Inflammatory macrophage treated with lipopolysaccharide for 4 hours (primary cell): ENCODE measurements at regions not wholly inside any gene's neighbourhood (a gene's known extent, or its start where the extent isn't known, plus 50 kb on each side); places are given as distances from the start of the nearest gene placed in this dataset.
"Not testable (repeated sequence)": the region's sequence is repeated elsewhere in the genome, so short reads cannot be mapped to it uniquely, and the experiment has no call there.

Experiments used
- DNase-seq: peaks from one replicate; pipeline ENCODE4 v3.0.0-alpha.2; 2020

DNA sequence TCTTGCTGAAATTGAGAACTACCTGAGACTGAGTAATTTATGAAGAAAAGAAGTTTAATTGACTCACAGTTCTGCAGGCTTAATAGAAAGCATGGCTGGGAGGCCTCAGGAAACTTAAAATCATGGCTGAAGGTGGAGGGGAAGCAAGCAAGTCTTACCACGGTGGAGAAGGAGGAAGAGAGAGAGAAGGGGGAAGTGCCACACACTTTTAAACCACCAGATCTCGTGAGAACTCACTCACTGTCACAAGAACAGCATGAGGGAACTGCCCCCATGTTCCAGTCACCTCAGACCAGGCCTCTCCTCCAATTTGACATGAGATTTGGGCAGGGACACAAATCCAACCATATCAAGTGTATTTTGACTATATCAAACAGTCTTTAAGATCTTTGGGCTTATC lies 668.3 kb downstream of the SLCO4C1 start:
- not testable (repeated sequence) for DNase-seq

DNA sequence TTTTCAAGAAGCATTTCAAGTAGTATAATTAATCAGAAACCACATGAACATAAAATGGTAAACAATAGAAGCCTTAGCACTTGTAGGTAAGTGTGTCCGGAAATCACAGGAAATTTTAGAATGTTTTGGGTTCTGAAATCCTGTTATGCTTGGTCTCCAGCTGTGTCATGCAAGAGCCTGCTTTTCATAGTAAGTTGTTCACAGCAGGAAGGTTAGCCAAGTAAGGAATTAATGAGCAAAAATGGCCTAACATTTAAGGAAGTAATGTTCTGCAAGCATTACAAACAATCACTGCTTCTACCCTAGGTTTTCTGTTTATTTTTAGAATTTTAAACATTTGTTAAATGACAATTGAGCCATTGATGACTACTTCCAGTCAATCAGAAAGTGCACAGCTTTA lies 669.5 kb downstream of the SLCO4C1 start:
- DNase-seq, result no peak

DNA sequence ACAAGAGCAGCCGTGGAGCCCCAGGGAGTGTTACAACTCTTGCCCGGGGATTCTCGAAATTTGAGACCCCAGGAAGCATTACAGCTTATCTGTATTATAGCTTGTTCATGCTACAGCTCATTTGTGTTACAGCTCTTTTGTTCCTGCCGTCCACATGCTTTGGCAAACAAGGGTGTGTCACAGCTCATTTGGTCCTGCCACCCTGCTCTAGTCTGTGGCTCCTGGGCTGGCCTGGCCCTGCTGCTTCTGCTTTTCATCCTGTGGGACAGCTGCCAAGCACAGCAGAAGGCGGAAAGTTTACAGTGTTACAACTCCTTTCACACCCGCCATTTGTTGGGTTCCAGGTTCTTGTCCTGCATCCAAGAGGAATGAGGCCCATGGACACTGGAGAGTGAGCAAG lies 685.0 kb downstream of the SLCO4C1 start:
- DNase-seq, result no peak

DNA sequence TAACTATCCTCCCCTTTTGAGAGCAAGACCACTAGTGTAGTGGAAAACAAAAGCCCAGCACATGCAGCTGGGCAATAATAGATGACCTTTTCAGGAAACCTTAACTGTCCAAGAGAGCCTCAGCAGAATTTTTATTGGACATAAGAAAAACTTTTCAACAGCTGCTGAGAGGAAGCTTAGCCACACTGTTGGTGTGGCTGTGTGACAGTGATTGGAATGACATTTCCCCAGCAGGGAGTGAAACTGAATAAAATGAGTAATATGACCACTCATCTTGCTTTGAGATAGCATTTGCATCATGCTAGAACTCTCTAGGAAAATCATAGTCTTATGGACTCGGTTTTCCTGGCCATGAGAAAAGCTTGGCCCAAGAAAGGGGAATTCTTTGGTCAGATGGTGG lies 687.8 kb downstream of the SLCO4C1 start:
- DNase-seq, result no peak

DNA sequence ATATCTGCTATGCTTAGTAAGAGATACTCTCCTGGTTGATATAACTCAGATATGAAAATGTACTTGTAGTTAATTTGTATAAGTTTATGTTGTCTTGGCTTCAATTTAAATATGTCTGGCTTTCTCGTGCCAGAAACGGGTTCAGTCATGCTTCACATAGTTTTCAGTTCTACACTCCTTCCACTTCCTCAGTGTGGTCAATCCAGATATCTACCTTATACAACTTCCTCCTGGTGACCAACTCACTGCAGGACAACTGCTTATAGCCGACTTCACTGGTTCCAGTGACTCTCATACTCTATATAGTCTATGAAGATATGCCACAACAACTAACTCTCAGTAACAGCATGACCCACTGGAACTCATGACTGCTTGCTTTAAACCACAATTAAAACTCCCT lies 690.4 kb downstream of the SLCO4C1 start:
- DNase-seq, result no peak

DNA sequence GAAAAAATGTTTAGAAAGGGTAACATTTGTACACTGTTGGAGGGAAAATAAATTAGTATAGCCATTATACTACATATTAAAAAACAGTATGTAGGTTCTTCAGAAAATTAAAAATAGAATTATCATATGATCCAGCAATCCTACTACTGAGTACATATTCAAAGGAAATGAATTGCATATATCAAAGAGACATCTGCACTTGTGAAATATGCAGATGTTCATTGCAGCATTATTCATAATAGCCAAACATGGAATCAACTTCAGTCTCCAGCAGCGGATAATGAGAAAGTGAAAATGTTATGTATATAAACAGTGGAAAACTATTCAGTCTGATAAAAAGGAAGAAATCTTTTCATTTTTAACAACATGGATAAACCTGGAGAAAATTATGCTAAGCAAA lies 695.5 kb downstream of the SLCO4C1 start:
- no peak for DNase-seq

DNA sequence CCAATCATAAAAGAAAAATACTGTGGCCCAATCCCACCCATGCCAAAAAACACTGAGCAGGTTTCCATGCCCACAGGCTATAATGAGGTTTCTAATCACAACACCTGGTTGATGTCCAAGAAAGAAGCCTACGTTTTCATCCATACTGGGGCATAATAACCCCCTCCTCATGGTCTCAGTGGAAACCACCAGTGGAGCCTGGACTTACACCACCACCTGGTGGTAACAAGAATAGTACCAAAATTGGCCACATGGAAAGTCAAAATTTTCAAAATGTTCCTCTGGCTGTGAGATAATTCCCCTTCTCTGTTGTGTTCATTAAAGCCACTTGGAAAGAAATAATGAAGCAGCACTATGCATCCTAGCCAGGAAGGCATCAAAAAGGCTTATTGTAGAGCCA lies 687.3 kb upstream of the ST8SIA4 start:
- DNase-seq, result no peak

DNA sequence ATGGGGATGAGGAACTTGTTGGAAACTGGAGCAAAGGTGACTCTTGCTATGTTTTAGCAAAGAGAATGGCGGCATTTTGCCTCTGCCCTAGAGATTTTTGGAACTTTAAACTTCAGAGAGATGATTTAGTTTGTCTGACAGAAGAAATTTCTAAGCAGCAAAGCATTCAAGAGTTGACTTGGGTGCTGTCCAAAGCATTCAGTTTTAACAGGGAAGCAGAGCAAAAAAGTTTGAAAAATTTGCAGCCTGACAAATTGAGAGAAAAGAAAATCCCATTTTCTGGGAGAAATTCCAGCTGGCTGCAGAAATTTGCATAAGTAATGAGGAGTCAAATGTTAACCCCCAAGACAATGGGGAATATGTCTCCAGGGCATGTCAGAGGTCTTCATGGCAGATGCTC lies 682.3 kb upstream of the ST8SIA4 start:
- DNase-seq, result no peak

DNA sequence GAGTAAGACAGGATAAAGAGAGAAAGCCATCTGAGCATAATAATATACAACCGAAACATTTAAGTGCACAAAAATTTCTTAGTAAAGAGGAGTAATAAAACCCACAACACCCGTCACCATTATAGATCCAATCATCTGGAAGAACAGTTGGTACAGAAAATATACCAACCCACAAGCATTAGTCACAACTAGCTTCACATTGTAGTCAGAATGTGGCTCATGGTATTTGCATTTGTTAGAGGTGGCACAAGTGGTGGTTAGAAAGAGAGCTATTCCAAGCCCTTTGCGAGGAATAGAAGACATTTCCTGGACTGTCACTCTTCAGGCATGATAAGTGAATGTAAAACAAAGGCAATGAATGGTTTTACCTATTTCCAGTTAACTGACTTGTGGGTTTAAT lies 677.5 kb upstream of the ST8SIA4 start:
- DNase-seq, result no peak

DNA sequence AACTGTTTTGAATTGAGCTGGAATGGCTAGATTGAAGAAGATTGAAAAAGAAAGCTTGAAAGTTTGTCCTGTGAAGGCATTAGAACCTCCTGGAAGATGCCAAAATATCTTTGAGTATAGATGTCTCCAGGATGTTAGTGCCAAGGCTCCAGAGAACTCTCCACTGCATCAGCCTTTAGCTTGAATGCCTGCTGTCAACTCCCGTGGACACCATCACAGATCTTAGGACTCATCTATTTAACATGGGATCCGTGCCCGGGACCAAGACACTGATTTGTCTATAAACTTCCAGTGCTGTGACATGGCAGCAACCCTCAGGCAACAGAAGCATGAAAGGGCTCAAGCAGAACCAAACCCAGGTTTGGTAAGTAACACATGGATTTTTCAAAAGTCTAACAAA lies 670.9 kb upstream of the ST8SIA4 start:
- no peak for DNase-seq

DNA sequence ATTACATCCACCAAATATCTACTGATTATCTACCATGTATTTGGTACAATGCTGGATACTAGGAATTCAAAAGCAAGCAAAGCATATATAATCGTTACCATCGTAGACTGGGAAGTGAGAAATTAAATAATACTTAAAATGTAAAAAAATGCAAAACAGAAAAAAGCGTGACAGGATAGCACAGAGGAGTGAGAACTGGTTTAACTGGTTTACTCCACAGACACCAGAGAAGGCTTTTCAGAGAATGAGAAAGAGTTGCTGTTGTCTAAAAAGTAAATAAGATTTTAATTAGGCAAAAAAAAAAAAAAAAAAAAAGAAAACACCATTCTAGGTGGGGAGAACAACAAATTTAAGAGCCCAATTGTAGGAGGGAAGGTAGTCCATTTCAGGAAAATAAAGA lies 657.9 kb upstream of the ST8SIA4 start:
- DNase-seq, result no peak

DNA sequence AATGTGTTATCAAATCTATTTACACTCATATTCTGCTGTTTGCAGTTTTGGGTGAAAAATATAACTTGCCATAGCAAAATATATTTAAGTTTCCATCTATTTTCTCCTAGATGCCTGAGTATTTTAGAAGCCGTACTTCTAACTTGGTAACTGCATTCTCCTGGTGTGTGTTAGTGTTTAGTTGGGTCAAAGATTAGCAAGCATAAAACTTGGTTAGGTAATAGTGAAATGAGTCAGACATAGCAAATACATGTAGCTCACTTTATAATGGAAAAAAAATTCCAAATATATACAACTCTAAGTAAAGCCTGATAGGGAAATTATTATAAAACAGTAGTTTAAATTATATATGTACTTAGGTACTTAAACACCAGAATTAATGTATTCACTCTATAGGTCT lies 640.7 kb upstream of the ST8SIA4 start:
- no peak for DNase-seq

DNA sequence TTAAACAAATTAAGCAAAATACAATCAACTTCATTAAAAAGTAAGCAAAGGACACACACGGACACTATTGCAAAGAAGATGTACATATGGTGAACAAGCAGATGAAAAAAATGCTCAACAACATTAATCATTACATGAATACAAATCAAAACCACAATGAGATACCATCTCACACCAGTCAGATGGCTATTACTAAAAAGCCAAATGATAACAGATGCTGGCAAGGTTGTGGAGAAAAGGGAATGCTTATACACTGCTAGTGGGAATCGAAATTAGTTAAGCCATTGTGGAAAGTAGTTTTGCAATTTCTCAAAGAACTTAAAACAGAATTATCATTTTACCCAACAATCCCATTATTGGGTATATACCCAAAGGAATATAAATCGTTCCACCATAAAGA lies 636.2 kb upstream of the ST8SIA4 start:
- DNase-seq, result no peak

DNA sequence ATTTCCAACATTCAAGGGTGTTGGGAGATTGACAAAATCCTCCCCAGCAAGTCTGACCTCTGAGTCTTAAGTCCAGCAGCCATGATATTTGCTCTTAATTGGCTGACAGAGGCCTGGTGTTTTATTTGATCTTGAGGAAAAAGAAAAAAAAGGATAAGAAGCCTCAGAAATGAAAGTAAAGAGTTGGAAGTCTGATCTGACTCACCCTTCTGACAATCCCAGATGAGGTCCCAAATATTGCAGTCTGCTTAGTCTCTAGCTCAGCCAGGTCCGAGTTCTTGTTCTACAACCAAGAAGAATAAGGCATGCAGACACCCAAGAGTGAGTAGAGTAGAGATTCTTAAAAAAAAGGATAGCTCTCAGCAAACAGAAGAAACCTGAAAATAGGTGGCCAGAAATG lies 632.5 kb upstream of the ST8SIA4 start:
- no peak for DNase-seq

DNA sequence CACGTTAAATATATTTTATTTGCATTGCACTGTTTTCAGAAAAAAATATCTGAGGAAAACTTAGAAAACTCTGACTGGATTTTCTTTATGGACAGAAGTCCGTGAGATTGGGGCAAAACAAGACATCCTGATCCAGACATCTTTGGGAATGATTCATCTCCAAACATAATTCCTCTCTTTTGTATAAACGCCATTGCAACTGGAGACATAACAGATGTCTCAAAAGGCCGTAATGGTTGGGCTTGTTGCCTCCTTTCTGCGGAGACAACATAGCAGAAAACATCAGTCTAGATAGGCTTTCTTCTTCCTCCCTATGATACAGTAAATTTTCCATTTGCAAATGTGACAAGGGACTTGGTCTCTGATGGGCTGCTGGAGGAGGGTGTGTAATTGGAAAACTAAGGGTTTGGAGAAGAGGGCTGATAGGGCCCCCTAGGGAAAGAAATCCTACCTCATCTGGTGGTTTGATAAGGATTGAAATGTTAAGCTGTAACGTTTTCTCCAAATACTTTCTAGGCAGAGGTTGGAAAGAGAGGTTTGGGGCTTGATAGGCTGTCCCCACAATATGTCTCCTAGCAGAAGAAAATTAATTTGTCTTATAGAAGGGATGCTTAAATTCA lies 631.5 kb upstream of the ST8SIA4 start:
- DNase-seq, result no peak

DNA sequence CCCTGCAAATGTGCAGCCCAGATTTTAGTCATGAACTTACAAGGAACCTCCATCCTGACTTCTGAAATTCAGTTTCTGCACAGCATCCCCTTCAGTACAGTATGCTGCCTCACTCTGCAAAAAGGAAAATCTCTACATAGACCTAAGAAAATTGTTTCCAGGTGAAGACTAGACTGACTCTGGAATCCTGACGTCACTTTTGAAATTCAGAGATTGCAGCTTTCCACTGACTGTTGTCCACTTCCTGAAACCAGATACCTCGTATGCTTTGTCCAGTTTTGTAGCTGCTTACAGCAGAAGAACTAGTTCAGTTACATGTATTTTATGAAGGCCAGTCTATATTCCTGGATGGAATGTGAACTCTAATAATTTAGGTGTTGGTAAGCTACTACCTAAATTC lies 629.3 kb upstream of the ST8SIA4 start:
- peak; percentile 22 for DNase-seq

DNA sequence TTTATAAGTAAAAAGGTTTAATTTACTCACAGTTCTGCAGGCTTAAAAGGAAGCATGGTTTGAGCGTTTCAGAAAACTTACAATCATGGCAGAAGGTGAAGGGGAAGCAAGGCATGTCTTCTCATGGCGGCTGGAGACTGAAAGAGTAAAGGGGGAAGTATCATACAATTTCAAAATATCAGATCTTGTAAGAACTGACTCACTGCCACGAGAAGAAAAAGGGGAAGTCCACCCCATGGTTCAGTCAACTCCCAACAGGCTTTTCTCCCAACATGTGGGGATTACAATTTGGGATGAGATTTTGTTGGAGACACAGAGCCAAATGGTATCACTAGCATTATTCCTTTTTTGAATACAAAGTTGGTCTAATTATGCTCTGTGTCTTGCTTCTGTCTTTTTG lies 627.9 kb upstream of the ST8SIA4 start:
- DNase-seq, result peak; percentile 81

DNA sequence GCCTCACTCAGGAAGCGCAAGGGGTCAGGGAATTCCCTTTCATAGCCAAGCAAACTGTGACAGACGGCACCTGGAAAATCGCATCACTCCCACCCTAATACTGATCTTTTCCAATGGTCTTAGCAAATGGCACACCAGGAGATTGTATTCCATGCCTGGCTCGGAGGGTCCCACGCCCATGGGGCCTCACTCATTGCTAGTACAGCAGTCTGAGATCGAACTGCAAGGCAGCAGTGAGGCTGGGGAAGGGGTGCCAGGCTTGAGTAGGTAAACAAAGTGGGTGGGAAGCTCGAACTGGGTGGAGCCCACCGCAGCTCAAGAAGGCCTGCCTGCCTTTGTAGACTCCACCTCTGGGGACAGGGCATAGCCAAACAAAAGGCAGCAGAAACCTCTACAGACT lies 626.0 kb upstream of the ST8SIA4 start:
- not testable (repeated sequence) for DNase-seq

DNA sequence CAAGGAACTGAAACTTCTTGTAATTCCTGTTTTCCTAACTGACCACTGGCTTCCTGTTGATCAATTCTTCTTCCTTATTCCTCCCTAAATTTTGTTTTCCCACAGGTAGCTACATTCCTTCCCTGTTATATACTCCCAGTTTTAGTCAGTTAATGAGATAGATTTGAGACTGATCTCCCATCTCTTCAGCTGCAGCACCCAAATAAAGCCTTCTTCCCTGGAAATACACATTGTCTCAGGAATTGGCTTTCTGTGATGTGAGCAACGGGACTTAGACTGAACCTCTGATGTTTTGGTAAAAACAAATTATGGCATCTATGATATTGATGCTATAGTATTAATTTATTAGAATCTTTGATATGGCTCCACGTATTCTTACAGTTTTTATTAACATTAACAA lies 617.3 kb upstream of the ST8SIA4 start:
- peak; percentile 1 for DNase-seq

DNA sequence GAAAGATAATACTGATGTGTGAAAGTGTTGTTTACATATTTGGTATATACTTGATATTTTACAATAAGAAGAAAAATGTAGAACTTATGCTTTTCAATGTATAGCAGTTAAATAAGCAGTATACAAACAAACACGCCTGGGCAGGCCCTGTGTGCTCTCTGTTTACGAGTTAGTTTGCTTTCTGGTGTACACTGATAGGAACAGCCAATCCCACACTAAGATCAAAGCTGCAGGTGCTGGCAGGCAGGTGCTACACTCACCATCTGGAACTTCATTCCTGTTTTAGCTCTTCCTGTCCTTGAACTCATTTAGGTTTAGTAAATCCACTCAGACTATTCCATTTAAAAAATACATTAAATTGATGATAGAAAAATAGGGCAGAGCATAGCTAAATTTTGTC lies 614.7 kb upstream of the ST8SIA4 start:
- DNase-seq, result no peak

DNA sequence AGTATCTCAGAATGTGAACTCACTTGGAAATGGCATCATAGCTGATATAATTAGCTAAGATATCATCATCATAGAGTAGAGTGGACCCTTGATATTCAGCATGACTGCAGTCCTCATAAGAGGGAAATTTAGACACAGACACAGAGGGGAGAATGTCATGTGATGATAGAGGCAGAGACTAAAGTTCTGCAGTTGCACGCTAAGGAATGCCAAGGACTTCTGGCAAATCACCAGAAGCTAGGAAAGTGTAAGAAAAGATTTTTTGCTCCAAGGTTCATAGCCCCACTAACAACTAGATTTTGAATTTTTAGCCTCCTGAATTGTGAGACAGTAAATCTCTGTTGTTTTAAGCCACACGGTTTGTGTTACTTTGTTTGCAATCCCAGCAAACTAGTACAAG lies 612.6 kb upstream of the ST8SIA4 start:
- DNase-seq, result no peak

DNA sequence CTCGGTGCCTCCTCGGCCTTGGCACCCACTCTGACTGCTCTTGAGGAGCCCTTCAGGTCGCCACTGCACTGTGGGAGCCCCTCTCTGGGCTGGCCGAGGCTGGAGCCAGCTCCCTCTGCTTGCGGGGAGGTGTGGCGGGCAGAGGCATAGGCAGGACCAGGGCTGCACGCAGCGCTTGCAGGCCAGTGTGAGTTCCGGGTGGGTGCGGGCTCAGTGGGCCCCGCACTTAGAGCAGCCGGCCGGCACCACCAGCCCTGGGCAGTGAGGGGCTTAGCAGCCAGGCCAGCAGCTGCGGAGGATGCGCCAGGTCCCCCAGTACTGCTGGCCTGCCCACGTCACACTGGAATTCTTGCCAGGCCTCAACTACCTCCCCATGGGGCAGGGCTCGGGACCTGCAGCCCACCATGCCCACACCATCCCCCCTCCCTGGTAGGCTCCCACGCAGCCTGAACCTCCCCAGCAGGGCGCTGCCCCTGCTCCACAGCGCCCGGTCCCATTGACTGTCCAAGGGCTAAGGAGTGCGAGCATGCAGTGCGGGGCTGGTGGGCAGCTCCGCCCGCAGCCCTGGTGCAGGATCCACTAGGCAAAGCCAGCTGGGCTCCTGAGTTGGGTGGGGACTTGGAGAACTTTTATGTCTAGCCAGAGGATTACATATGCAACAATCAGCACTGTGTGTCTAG lies 602.9 kb upstream of the ST8SIA4 start:
- DNase-seq, result no peak

DNA sequence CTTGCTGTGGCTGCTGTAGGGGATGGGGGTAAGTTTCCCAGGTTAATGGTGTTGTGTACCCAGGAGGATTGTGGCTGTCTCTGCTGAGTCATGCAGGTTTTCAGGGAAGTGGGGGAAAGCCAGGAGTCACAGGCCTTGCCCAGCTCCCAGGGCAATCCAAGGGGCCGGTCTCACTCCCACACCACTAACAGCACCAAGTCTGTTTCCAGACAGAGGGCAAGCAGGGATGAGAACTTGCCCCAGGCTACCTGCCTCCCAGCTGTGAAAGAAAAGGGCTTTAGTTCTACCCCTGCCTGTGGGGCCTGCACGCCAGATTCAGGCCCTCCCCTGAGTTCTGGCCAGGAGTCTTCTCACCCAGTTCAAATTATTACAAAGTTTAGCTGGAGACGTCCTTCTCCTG lies 579.8 kb upstream of the ST8SIA4 start:
- DNase-seq, result no peak

DNA sequence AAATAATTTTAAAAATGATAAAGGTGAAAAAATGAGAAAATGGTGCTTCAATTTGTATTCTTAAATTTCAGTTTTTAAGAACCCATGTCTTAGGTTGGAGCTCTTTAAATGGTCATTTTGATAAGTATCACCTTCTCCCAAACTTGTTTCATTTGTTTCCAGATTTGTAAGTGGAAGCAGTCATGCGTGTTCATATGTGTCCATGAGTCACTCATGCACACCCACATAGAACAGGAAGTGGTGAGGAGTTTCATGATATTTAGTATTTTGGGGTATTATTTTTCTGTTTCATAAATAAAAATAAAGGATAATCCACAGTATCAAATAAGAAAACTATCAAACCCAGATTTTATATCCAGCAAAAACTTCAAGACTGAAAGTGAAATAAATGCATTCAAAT lies 570.4 kb upstream of the ST8SIA4 start:
- DNase-seq, result peak; percentile 7

DNA sequence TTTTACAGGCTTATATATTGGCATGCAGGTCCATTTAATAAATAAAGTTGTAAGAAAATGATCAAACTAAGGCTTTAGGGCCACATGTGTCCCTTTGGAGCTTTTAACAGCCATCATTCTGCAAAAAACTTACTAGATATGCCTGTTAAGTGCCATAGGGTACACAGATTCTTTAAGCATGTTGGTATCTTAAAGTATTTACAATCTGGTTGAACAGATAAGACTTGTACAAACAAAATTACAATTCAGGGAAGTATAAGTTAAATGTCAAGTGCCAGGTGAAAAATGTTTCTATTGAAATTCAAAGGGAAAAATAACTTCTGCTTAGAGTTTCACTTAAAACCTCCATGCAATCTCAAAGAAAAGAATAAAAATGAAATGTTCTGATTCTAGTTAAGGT lies 558.4 kb upstream of the ST8SIA4 start:
- DNase-seq, result no peak
